ENCODE measurements at regions not wholly inside any gene's neighbourhood (a gene's known extent, or its start where the extent isn't known, plus 50 kb on each side); places are given as distances from the start of the nearest gene placed in this dataset.

DNA sequence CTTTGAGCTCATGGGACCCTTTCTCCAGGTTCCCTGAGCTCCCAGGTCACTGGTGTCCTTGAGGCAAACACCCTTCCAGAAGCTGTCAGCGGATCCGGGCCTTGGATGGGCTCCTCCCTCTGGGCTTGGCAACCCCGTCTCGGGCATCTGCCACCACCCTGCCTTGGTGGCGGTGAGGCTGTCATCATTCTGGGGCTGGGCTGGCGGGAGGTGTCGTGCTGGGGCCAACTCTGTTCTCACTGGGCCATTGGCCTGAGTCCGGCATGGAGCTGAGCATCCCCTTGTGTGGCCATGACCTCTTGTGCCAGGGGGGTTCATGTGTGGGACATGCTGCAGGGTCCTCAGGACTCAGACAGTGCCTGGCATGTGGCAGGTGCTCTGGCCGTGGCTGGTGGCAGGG, 197.6 kb downstream of the LAT start (continued):
- no peak for TF ChIP-seq CHD7 (IDR thresholded peaks at IDR 0.05; ENCODE audit: low read depth, low read length)
- no peak for TF ChIP-seq BCOR (IDR thresholded peaks at IDR 0.05)
- TF ChIP-seq ARHGAP35 (IDR thresholded peaks at IDR 0.05; ENCODE audit: partially characterized antibody) = no peak
- TF ChIP-seq, protein P1, sequence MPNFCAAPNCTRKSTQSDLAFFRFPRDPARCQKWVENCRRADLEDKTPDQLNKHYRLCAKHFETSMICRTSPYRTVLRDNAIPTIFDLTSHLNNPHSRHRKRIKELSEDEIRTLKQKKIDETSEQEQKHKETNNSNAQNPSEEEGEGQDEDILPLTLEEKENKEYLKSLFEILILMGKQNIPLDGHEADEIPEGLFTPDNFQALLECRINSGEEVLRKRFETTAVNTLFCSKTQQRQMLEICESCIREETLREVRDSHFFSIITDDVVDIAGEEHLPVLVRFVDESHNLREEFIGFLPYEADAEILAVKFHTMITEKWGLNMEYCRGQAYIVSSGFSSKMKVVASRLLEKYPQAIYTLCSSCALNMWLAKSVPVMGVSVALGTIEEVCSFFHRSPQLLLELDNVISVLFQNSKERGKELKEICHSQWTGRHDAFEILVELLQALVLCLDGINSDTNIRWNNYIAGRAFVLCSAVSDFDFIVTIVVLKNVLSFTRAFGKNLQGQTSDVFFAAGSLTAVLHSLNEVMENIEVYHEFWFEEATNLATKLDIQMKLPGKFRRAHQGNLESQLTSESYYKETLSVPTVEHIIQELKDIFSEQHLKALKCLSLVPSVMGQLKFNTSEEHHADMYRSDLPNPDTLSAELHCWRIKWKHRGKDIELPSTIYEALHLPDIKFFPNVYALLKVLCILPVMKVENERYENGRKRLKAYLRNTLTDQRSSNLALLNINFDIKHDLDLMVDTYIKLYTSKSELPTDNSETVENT (CRISPR knock-in tag; IDR thresholded peaks at IDR 0.05) = no peak
- TF ChIP-seq POLR2G (IDR thresholded peaks at IDR 0.05; ENCODE audit: low read depth, low read length) = no peak
- no peak for TF ChIP-seq RNF2 (IDR thresholded peaks at IDR 0.05)
- TF ChIP-seq KLF16 (IDR thresholded peaks at IDR 0.05) = no peak
- TF ChIP-seq HNRNPK (IDR thresholded peaks at IDR 0.05; ENCODE audit: low read depth, low read length, poor library complexity, severe bottlenecking) = no peak
- TF ChIP-seq, protein P2, sequence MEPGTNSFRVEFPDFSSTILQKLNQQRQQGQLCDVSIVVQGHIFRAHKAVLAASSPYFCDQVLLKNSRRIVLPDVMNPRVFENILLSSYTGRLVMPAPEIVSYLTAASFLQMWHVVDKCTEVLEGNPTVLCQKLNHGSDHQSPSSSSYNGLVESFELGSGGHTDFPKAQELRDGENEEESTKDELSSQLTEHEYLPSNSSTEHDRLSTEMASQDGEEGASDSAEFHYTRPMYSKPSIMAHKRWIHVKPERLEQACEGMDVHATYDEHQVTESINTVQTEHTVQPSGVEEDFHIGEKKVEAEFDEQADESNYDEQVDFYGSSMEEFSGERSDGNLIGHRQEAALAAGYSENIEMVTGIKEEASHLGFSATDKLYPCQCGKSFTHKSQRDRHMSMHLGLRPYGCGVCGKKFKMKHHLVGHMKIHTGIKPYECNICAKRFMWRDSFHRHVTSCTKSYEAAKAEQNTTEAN (CRISPR knock-in tag; IDR thresholded peaks at IDR 0.05) = no peak
- TF ChIP-seq ASH1L (IDR thresholded peaks at IDR 0.05; ENCODE audit: borderline replicate concordance, low read depth, partially characterized antibody) = no peak
- no peak for TF ChIP-seq HOMEZ (CRISPR knock-in tag; IDR thresholded peaks at IDR 0.05)

All from K562 (cell line).